ENCODE measurements at regions not wholly inside any gene's neighbourhood (a gene's known extent, or its start where the extent isn't known, plus 50 kb on each side); places are given as distances from the start of the nearest gene placed in this dataset.

GRCh38 chr7:156063241-156063810 is 251.1 kb upstream of the SHH start:
- no peaks in the 10 kb centered on the region; the same call in 2 of the 3 replicates for H3K4me1 Mint-ChIP-seq
- TF ChIP-seq REST (IDR thresholded peaks at IDR 0.05; ENCODE audit: unreplicated experiment) (no peak), JUNB (IDR thresholded peaks at IDR 0.05; ENCODE audit: unreplicated experiment) (no peak), EZH2 (IDR thresholded peaks at IDR 0.05; ENCODE audit: low read depth, unreplicated experiment) (no peak), CREB1 (CRISPR knock-in tag; IDR thresholded peaks at IDR 0.05; ENCODE audit: low read depth) (no peak), ZNF331 (CRISPR knock-in tag; IDR thresholded peaks at IDR 0.05; ENCODE audit: low read depth) (no peak), ZNF114 (CRISPR knock-in tag; IDR thresholded peaks at IDR 0.05) (no peak), ETS1 (IDR thresholded peaks at IDR 0.05) (no peak), NANOG (IDR thresholded peaks at IDR 0.05; ENCODE audit: borderline replicate concordance) (no peak), STAT1 (IDR thresholded peaks at IDR 0.05; ENCODE audit: unreplicated experiment) (no peak), ZNF462 (CRISPR knock-in tag; IDR thresholded peaks at IDR 0.05) (no peak), EZH2phosphoT487 (IDR thresholded peaks at IDR 0.05; ENCODE audit: unreplicated experiment) (no peak), POLR2AphosphoS5 (IDR thresholded peaks at IDR 0.05; ENCODE audit: low read depth) (no peak), CTCF (conservative IDR thresholded peaks at IDR 0.05; ENCODE audit: low read depth in 2 of 2) (no peak)

More at GRCh38 chr7:156063241-156063810, 251.1 kb upstream of the SHH start:
- Histone ChIP-seq H3K4me1 (ENCODE audit: insufficient read depth) (no peaks in the 10 kb centered on the region), H3F3A (replicated peaks; ENCODE audit: low read depth) (peaks cover 8% of the 10 kb centered on the region), H3K79me2 (replicated peaks; ENCODE audit: insufficient read depth) (no peaks in the 10 kb centered on the region), H3K36me3 (ENCODE audit: insufficient read depth) (no peaks in the 10 kb centered on the region), H3K9me2 (ENCODE audit: insufficient read depth) (no peaks in the 10 kb centered on the region), H3K27ac (ENCODE audit: low read depth) (no peak overlapping the region), H3K4me2 (no peak overlapping the region), H3K27me3 (ENCODE audit: insufficient read depth) (no peaks in the 10 kb centered on the region), H3K4me3 (no peak overlapping the region), H2AFZ (no peak overlapping the region), H4K20me1 (replicated peaks; ENCODE audit: insufficient read depth) (no peaks in the 10 kb centered on the region)
- H3K4me3 Mint-ChIP-seq: no peak overlapping the region
- peaks cover 3% of the 10 kb centered on the region; the same call in 2 of the 3 replicates for H3K36me3 Mint-ChIP-seq (ENCODE audit: low read depth)
- peaks cover 35% of the 10 kb centered on the region for H3K9me3 Mint-ChIP-seq
- ATAC-seq (no peak), DNase-seq (ENCODE audit: low spot score) (no peak)
- H3K27me3 Mint-ChIP-seq (ENCODE audit: insufficient read depth, low read depth, poor library complexity): peaks cover 16% of the 10 kb centered on the region
- no peak overlapping the region for H3K27ac Mint-ChIP-seq

Data from GM23338 (cell line).